KMS-11 (cell line): ENCODE measurements at regions not wholly inside any gene's neighbourhood (a gene's known extent, or its start where the extent isn't known, plus 50 kb on each side); places are given as distances from the start of the nearest gene placed in this dataset.

ENCODE experiments used
- H2AFZ ChIP-seq: fragments of 200-600 bp; sonication (generic); 2 replicates; pipeline ENCODE4 v1.6.1; 2016; ENCODE audit warnings: antibody characterized with exemption, mixed run types, low read depth
- H3K27ac ChIP-seq: fragments of 200-600 bp; sonication (generic); 2 replicates; pipeline ENCODE4 v1.6.1; 2016; ENCODE audit warnings: mild to moderate bottlenecking, mixed run types
- H3K27me3 ChIP-seq: fragments of 200-600 bp; sonication (generic); 2 replicates; pipeline ENCODE4 v1.6.1; 2017; ENCODE audit warnings: mild to moderate bottlenecking, low read depth, mixed run types, moderate library complexity; ENCODE audit not compliant: insufficient read depth
- H3K36me3 ChIP-seq: fragments of 200-600 bp; sonication (generic); 2 replicates; pipeline ENCODE4 v1.6.1; 2017; ENCODE audit warnings: mild to moderate bottlenecking, mixed run types; ENCODE audit not compliant: insufficient read depth
- H3K4me1 ChIP-seq: fragments of 200-600 bp; sonication (generic); 2 replicates; pipeline ENCODE4 v1.6.1; 2016; ENCODE audit warnings: mild to moderate bottlenecking, low read depth, mixed run types; ENCODE audit not compliant: poor library complexity, severe bottlenecking
- H3K4me2 ChIP-seq: fragments of 200-600 bp; sonication (generic); 2 replicates; pipeline ENCODE4 v1.7.0; 2016; ENCODE audit warnings: mild to moderate bottlenecking, mixed run types
- H3K4me3 ChIP-seq: fragments of 200-600 bp; sonication (generic); IDR thresholded peaks from 2 replicates; pipeline ENCODE4 v1.6.1; 2017; ENCODE audit warnings: low read depth, low read length, mixed read lengths; ENCODE audit not compliant: insufficient read depth
- H3K79me2 ChIP-seq: fragments of 200-600 bp; sonication (generic); 2 replicates; pipeline ENCODE4 v1.6.1; 2016; ENCODE audit warnings: low read depth, mixed run types; ENCODE audit not compliant: insufficient read depth
- H3K9ac ChIP-seq: fragments of 200-600 bp; sonication (generic); 2 replicates; pipeline ENCODE4 v1.6.1; 2016; ENCODE audit warnings: mild to moderate bottlenecking, mixed run types
- H4K20me1 ChIP-seq: fragments of 200-600 bp; sonication (generic); 2 replicates; pipeline ENCODE4 v1.6.1; 2016; ENCODE audit warnings: mild to moderate bottlenecking, mixed run types; ENCODE audit not compliant: insufficient read depth
- CTCF ChIP-seq: fragments of 200-600 bp; sonication (generic); conservative IDR thresholded peaks from 2 replicates; pipeline ENCODE4 v1.6.1; 2017; ENCODE audit warnings: low read depth, mild to moderate bottlenecking, antibody characterized with exemption, low read length, moderate library complexity, mixed read lengths

- Histone ChIP-seq H2AFZ (no peak overlapping the region), H3K4me1 (no peaks in the 10 kb centered on the region), H4K20me1 (no peaks in the 10 kb centered on the region), H3K9ac (no peak overlapping the region), H3K79me2 (no peaks in the 10 kb centered on the region), H3K27me3 (no peaks in the 10 kb centered on the region), H3K4me3 (no peak overlapping the region), H3K27ac (no peak overlapping the region), H3K4me2 (no peak overlapping the region), H3K36me3 (no peaks in the 10 kb centered on the region)
- TF ChIP-seq CTCF = no peak
Observed at GRCh38 chr13:22828081-22828480, 352.7 kb upstream of the SGCG start.

- no peak overlapping the region for H2AFZ ChIP-seq
- no peaks in the 10 kb centered on the region for H3K27me3 ChIP-seq
- no peaks in the 10 kb centered on the region for H4K20me1 ChIP-seq
- H3K9ac ChIP-seq = no peak overlapping the region
- H3K27ac ChIP-seq = no peak overlapping the region
- H3K36me3 ChIP-seq = no peaks in the 10 kb centered on the region
- H3K4me1 ChIP-seq = no peaks in the 10 kb centered on the region
- TF ChIP-seq CTCF = no peak
- H3K4me3 ChIP-seq = no peak overlapping the region
- no peaks in the 10 kb centered on the region for H3K79me2 ChIP-seq
- no peak overlapping the region for H3K4me2 ChIP-seq
Observed at GRCh38 chr13:22836475-22836874, 344.3 kb upstream of the SGCG start.

GRCh38 chr13:22837980-22838647 is 342.7 kb upstream of the SGCG start:
- no peaks in the 10 kb centered on the region for H3K36me3 ChIP-seq
- H3K79me2 ChIP-seq = no peaks in the 10 kb centered on the region
- H3K9ac ChIP-seq = no peak overlapping the region
- no peak for TF ChIP-seq CTCF
- H4K20me1 ChIP-seq = no peaks in the 10 kb centered on the region
- no peaks in the 10 kb centered on the region for H3K27me3 ChIP-seq
- no peak overlapping the region for H3K4me3 ChIP-seq
- H3K4me2 ChIP-seq = no peak overlapping the region
- no peak overlapping the region for H3K27ac ChIP-seq
- no peaks in the 10 kb centered on the region for H3K4me1 ChIP-seq
- H2AFZ ChIP-seq = no peak overlapping the region

GRCh38 chr13:22839603-22840530 is 340.9 kb upstream of the SGCG start:
- no peak overlapping the region for H3K9ac ChIP-seq
- H3K4me3 ChIP-seq = no peak overlapping the region
- TF ChIP-seq CTCF = no peak
- H3K4me2 ChIP-seq = no peak overlapping the region
- H3K27ac ChIP-seq = no peak overlapping the region
- H2AFZ ChIP-seq = no peak overlapping the region
- no peaks in the 10 kb centered on the region for H3K79me2 ChIP-seq
- no peaks in the 10 kb centered on the region for H3K36me3 ChIP-seq
- no peaks in the 10 kb centered on the region for H4K20me1 ChIP-seq
- H3K4me1 ChIP-seq = no peaks in the 10 kb centered on the region
- no peaks in the 10 kb centered on the region for H3K27me3 ChIP-seq
